BLaER1 treated with 17β-estradiol and CSF1 and Interleukin-3, amounts not matched to agents 10 nM and 100 nM (cell line): ENCODE measurements at regions not wholly inside any gene's neighbourhood (a gene's known extent, or its start where the extent isn't known, plus 50 kb on each side); places are given as distances from the start of the nearest gene placed in this dataset.

Experiments
- H3K27ac ChIP-seq, 11 experiments: shearing (Covaris generic); formaldehyde crosslinking; 2 replicates each; pipeline ENCODE4 v1.8.1; 2022
- H3K27me3 ChIP-seq, 11 experiments: shearing (Covaris generic); formaldehyde crosslinking; 2 replicates each; pipeline ENCODE4 v1.8.1; 2022
- H3K36me3 ChIP-seq, 11 experiments: shearing (Covaris generic); formaldehyde crosslinking; 2 replicates each; pipeline ENCODE4 v1.8.1; 2022
- H3K4me1 ChIP-seq, 10 experiments: shearing (Covaris generic); formaldehyde crosslinking; 2 replicates each; pipeline ENCODE4 v1.8.1; 2022
- H3K4me2 ChIP-seq, 11 experiments: shearing (Covaris generic); formaldehyde crosslinking; 2 replicates each; pipeline ENCODE4 v1.8.1; 2022
- H3K4me3 ChIP-seq, 10 experiments: shearing (Covaris generic); formaldehyde crosslinking; 2 replicates each; pipeline ENCODE4 v1.8.1; 2022
- H3K9ac ChIP-seq, 11 experiments: shearing (Covaris generic); formaldehyde crosslinking; 2 replicates each; pipeline ENCODE4 v1.8.1; 2022
- H3K9me3 ChIP-seq, 11 experiments: shearing (Covaris generic); formaldehyde crosslinking; replicated peaks in 1 of 11; 2 replicates each; pipeline ENCODE4 v1.8.1; 2022
- H4K20me1 ChIP-seq, 11 experiments: shearing (Covaris generic); formaldehyde crosslinking; 2 replicates each; pipeline ENCODE4 v1.8.1; 2022
- Cebpa-rat ChIP-seq, 11 experiments: shearing (Covaris generic); IDR thresholded peaks; 2 replicates each; pipeline ENCODE4 v1.8.1; 2022

DNA sequence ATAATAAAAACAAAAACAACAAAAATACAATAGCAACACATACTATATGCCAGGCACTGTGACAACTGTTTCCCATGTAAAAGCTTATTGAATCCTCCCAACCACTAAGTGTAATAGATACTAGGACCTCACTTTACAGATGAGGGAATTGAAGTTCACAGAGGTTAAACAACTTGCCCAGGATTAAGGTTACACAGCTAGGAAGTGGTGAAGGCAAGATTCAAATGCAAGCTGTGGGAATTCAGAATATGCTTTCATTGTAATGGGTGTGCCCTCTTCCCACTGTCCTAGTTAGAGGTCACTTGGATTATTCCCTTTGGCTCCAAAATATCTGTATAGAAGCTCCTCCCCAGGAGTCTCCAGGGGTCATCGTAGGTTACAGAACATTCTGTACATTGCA, 231.1 kb downstream of the MREG start:
- H3K4me3 ChIP-seq: no peak overlapping the region
- TF ChIP-seq Cebpa-rat (IDR thresholded peaks at IDR 0.05): no peak
- no peaks in the 10 kb centered on the region for H3K36me3 ChIP-seq
- no peaks in the 10 kb centered on the region for H3K9me3 ChIP-seq
- H3K9ac ChIP-seq: no peak overlapping the region
- H3K4me2 ChIP-seq: no peak overlapping the region
- no peaks in the 10 kb centered on the region for H3K27me3 ChIP-seq
- no peak overlapping the region for H3K27ac ChIP-seq
- no peaks in the 10 kb centered on the region for H4K20me1 ChIP-seq
- peaks cover 0 to 13% (median 0%) of the 10 kb centered on the region in 10 experiments; a peak in 4 of 20 replicates for H3K4me1 ChIP-seq

DNA sequence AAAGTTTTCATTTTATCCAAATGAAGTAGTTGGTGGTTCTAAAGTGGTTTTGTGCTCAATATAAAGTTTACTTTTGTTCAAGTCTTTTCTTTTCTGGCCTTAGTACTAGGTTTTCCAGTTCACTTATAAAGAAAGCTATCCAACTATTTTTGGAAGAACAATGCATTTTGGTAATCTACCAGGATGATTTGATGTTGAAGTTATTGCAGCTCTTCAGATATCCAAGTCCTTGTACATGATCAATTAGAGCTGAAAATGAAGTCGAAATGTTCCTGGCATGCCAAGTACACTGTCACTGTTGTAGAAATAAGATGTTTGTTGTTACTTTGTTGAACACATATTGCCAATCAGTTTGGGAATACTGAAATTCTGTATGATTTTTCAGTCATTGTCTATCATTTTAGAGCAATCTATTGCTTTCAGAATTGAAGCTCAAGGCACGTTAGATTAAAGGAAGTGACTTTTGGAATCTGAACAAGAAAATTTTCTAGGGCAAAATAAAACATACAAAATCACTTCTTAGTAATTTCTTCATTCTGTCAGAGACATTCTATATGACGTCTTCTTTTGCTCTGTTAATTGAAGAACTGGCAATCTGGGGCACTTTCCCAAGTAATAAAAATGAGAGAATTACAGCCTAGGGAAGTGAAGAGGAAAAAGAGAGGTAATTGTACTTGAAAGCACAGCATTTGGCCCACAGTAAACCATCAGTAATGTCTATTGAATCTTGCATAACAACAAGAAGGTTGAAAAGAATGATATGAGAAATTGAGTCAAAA, 232.3 kb downstream of the MREG start:
- TF ChIP-seq Cebpa-rat (IDR thresholded peaks at IDR 0.05): no peak
- Histone ChIP-seq H3K9ac (no peak overlapping the region), H3K9me3 (no peaks in the 10 kb centered on the region), H3K4me2 (no peak overlapping the region), H4K20me1 (no peaks in the 10 kb centered on the region), H3K36me3 (no peaks in the 10 kb centered on the region), H3K27ac (no peak overlapping the region), H3K27me3 (no peaks in the 10 kb centered on the region), H3K4me3 (no peak overlapping the region), H3K4me1 (peaks cover 0 to 3% (median 0%) of the 10 kb centered on the region in 10 experiments; a peak in 2 of 20 replicates)

DNA sequence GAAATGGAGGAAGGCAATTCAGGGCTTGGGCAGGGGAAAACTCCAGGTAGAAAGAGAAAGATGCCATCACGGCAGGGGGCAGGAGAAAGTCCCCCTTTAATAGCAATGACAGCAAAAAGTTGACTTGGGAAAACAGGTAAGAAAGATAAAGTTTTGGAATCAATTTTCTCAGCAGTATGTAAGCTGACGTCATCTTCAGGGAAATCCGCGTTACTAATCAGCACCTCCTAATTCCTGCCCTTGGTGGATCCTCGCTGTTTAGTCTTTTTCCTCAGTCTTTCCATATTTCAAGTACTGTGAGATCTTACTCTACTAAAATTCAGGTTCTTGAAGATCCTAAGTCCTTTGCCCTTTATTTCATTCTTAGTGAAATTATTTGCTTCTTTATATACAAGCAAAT, 233.0 kb downstream of the MREG start:
- Histone ChIP-seq H3K36me3 (no peaks in the 10 kb centered on the region), H4K20me1 (no peaks in the 10 kb centered on the region), H3K4me1 (0 out of 20 replicates have a peak, but pooled peaks cover 0 to 5% (median 0%) of the 10 kb centered on the region in 10 experiments), H3K4me3 (no peak overlapping the region), H3K27ac (no peak overlapping the region), H3K4me2 (no peak overlapping the region), H3K9ac (no peak overlapping the region), H3K27me3 (no peaks in the 10 kb centered on the region), H3K9me3 (no peaks in the 10 kb centered on the region)
- no peak for TF ChIP-seq Cebpa-rat (IDR thresholded peaks at IDR 0.05)

DNA sequence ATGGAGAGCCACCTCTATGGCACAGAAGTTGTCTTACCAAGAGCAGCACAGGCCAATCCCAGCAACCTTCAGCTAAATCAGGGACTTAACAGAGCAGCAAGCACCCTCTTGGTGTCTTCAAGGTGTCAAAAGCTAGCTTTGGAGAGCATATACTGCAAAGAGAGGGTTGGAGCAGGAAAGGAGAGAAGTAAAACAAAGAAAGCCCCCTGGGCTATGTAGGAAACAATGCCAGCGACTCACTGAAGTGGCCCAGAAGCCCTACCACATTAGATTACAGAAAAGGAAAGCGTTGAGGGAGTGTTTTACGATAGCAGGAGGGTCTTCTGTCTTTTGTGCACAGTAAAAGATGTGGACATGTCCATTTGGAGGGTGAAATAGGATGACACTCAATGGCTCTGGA, 233.4 kb downstream of the MREG start:
- no peak for TF ChIP-seq Cebpa-rat (IDR thresholded peaks at IDR 0.05)
- Histone ChIP-seq H3K4me2 (no peak overlapping the region), H3K9me3 (no peaks in the 10 kb centered on the region), H4K20me1 (no peaks in the 10 kb centered on the region), H3K9ac (no peak overlapping the region), H3K4me3 (no peak overlapping the region), H3K27ac (no peak overlapping the region), H3K36me3 (no peaks in the 10 kb centered on the region), H3K4me1 (peaks cover 0 to 5% (median 0%) of the 10 kb centered on the region in 10 experiments; a peak in 2 of 20 replicates), H3K27me3 (no peaks in the 10 kb centered on the region)

DNA sequence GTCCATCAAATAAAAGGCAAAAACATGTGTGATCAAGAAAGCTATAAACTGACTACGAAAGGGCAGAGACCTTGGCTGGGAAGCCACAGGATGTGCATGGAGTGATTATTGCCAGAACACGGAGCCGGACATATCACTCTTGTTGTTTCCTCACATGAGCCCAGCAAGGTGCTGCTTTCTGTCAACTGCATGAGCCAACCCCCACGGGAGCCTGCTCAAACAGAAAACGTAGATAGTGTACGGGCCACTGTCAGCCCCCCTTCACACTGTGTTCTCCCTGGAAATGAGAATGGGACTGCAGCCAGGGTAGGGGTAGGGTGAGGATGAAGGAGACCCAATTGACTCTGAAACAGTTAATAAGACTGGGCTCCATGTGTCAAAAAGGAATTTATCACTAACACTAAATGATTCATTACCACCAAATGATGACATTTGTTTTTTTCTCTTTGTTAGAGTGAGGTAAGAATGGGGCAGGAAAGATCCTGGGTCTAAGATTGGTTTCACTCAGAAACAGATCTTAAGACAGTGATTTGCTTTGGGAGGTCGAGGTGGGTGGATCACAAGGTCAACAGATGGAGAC, 235.8 kb downstream of the MREG start:
- H3K4me2 ChIP-seq: no peak overlapping the region
- H3K4me3 ChIP-seq: no peak overlapping the region
- no peaks in the 10 kb centered on the region for H3K9me3 ChIP-seq
- no peak overlapping the region for H3K9ac ChIP-seq
- no peaks in the 10 kb centered on the region for H3K27me3 ChIP-seq
- H3K27ac ChIP-seq: no peak overlapping the region
- H3K4me1 ChIP-seq: peaks cover 0 to 25% (median 13%) of the 10 kb centered on the region in 10 experiments; a peak in 13 of 20 replicates
- no peaks in the 10 kb centered on the region for H4K20me1 ChIP-seq
- TF ChIP-seq Cebpa-rat (IDR thresholded peaks at IDR 0.05): no peak
- no peaks in the 10 kb centered on the region for H3K36me3 ChIP-seq

DNA sequence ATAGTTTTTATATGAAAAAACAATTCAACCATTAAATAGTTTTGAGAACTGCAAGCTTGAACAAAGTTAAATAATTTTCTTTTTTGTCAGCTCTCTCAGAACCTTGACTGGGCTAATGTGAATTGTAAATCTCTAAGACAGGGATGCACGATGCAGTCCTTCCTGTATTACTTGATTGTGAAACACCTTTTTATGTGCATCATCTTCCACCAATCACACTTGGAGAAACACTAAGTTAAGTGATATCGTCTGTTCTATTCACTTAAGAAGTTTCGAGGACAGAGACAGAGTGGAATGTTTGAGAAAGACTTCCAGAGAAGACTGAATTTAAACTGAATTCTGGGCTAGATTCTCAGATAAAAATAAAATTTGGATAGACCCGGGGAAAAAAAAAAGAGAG, 238.2 kb downstream of the MREG start:
- no peaks in the 10 kb centered on the region for H3K36me3 ChIP-seq
- TF ChIP-seq Cebpa-rat (IDR thresholded peaks at IDR 0.05): 0 out of 22 replicates have a peak, but pooled peaks of 1 of the 11 experiments have one; percentile 15
- no peak overlapping the region for H3K4me3 ChIP-seq
- H3K9me3 ChIP-seq: no peaks in the 10 kb centered on the region
- no peak overlapping the region for H3K9ac ChIP-seq
- H3K4me1 ChIP-seq: peaks cover 4 to 40% (median 23%) of the 10 kb centered on the region in 10 experiments; a peak in 17 of 20 replicates
- H4K20me1 ChIP-seq: no peaks in the 10 kb centered on the region
- no peaks in the 10 kb centered on the region for H3K27me3 ChIP-seq
- no peak overlapping the region for H3K27ac ChIP-seq
- H3K4me2 ChIP-seq: no peak overlapping the region

DNA sequence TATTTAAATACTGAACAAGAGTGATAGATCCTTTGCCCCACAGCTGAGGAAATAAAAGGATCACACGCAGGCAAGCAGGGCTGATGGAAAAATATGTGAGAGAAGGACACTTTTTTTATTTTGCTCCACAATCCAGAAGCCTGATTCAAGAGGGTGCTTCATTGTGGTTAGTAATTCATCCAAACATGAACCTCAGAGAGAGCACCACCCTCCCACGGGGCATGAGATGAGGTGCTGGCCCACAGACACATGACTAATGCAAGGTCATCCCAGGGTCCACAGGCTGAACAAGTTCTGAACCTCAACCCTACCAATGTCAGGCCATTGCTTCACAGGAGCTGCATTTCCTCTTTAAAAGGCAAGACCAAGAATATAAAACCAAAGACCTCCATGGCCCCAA, 239.6 kb downstream of the MREG start:
- peak overlapping the region in 1 of 11 experiments; percentile 22; a peak in 2 of 22 replicates for H3K9ac ChIP-seq
- no peak overlapping the region for H3K4me3 ChIP-seq
- H3K36me3 ChIP-seq: no peaks in the 10 kb centered on the region
- no peaks in the 10 kb centered on the region for H3K27me3 ChIP-seq
- peak overlapping the region in 6 of 11 experiments; percentile 23 to 80 (median 68); a peak in 12 of 22 replicates for H3K4me2 ChIP-seq
- TF ChIP-seq Cebpa-rat (IDR thresholded peaks at IDR 0.05): peak in 1 of 11 experiments; percentile 56; a peak in 2 of 22 replicates
- no peaks in the 10 kb centered on the region for H3K9me3 ChIP-seq
- H3K4me1 ChIP-seq: peaks cover 4 to 40% (median 23%) of the 10 kb centered on the region in 10 experiments; a peak in 17 of 20 replicates
- H3K27ac ChIP-seq: peak overlapping the region in 4 of 11 experiments; percentile 11 to 52 (median 33); a peak in 6 of 22 replicates
- H4K20me1 ChIP-seq: no peaks in the 10 kb centered on the region

DNA sequence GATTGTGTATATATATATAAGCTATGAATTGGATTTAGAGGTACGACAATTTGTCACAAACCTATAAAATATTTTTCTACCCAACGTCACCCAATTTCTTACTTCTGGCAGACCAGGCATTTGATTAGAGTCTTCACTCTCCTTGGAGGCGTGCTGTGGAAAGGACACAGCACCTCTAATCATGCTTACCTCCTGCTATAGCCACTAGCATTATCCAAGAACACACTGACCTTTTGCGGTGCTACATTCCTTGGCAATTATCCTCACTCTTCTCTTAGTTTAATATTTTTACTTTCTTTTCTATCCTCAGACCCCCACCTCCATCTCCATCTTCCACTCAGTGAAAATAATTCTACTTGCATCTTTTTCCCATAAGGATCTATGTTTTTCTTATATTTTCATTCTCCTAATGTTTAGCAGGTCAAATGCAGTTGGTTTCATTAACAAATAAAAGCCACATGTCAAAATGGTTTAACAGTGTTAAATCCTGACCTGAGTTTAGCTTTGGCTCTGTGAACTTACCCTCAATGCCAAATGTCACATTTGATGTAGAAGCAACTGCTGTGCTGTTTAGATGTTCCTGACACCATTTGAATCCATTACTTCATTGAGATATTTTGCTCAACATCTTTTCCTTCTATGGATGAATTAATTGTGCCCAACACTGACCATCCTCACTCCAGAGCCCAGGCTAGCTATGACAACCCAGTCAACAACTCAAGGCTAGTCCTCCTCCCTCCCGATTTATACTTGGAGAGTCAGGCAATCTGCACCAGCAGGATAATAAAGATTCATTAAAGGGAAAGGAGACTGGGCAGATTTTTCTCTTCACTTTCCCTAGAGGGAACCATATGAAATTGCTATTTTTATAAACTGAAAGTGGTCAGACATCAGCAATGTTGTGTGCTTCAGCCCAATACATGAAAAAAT, 240.5 kb downstream of the MREG start:
- Histone ChIP-seq H4K20me1 (no peaks in the 10 kb centered on the region), H3K9me3 (peaks cover 0 to 7% (median 0%) of the 10 kb centered on the region in 11 experiments; a peak in 4 of 22 replicates), H3K27ac (peak overlapping the region in 4 of 11 experiments; percentile 11 to 52 (median 40); a peak in 7 of 22 replicates), H3K36me3 (no peaks in the 10 kb centered on the region), H3K4me2 (peak overlapping the region in 6 of 11 experiments; percentile 23 to 80 (median 68); a peak in 12 of 22 replicates), H3K4me1 (peaks cover 4 to 40% (median 23%) of the 10 kb centered on the region in 10 experiments; a peak in 17 of 20 replicates), H3K27me3 (no peaks in the 10 kb centered on the region), H3K9ac (peak overlapping the region in 1 of 11 experiments; percentile 22; a peak in 1 of 22 replicates), H3K4me3 (no peak overlapping the region)
- TF ChIP-seq Cebpa-rat (IDR thresholded peaks at IDR 0.05): no peak
